Endothelial cell of umbilical vein (primary cell): ENCODE measurements at regions not wholly inside any gene's neighbourhood (a gene's known extent, or its start where the extent isn't known, plus 50 kb on each side); places are given as distances from the start of the nearest gene placed in this dataset.

Experiments used
- CTCF ChIP-seq, 2 donors: IDR thresholded peaks; 1 replicate in 1 of 2; 2 replicates in 1 of 2; pipeline ENCODE4 v1.5.1; 2011; ENCODE audit warnings: low read length in 2 of 2, mild to moderate bottlenecking in 2 of 2, moderate library complexity in 2 of 2, control low read depth in 1 of 2, inconsistent platforms in 1 of 2, low read depth in 1 of 2; ENCODE audit not compliant: insufficient read depth in 1 of 2; ENCODE audit errors: extremely low read depth in 1 of 2
- EZH2 ChIP-seq: IDR thresholded peaks from 2 replicates; pipeline ENCODE4 v1.6.1; 2012; ENCODE audit warnings: borderline replicate concordance, low read depth, mild to moderate bottlenecking, moderate library complexity, low read length, inconsistent platforms; ENCODE audit not compliant: severe bottlenecking
- FOS ChIP-seq: IDR thresholded peaks from 2 replicates; pipeline ENCODE4 v1.6.1; 2011; ENCODE audit warnings: mild to moderate bottlenecking, low read length, moderate library complexity, borderline replicate concordance; ENCODE audit not compliant: insufficient read depth
- JUN ChIP-seq: IDR thresholded peaks from 2 replicates; pipeline ENCODE4 v1.6.1; 2011; ENCODE audit warnings: borderline replicate concordance, low read depth; ENCODE audit not compliant: insufficient read length, insufficient read depth
- MAX ChIP-seq: IDR thresholded peaks from 2 replicates; pipeline ENCODE4 v1.6.1; 2011; ENCODE audit not compliant: insufficient read depth, insufficient read length
- MYC ChIP-seq: IDR thresholded peaks from one replicate; pipeline ENCODE4 v1.6.1; 2011; ENCODE audit warnings: mild to moderate bottlenecking, low read depth, low read length
- POLR2A ChIP-seq: IDR thresholded peaks from 2 replicates; pipeline ENCODE4 v1.6.1; 2012; ENCODE audit warnings: low read depth, mild to moderate bottlenecking, control low read depth, low read length
- POLR2AphosphoS5 ChIP-seq: IDR thresholded peaks from 2 replicates; pipeline ENCODE4 v1.6.1; 2012; ENCODE audit warnings: low read depth, mild to moderate bottlenecking, control low read depth, low read length, moderate library complexity; ENCODE audit not compliant: insufficient read depth

GRCh38 chr1:116821763-116822162, 67.5 kb downstream of the CD2 start:
- TF ChIP-seq POLR2A (no peak), CTCF (IDR thresholded peaks at IDR 0.05; ENCODE audit: extremely low read depth in 1 of 2, insufficient read depth in 1 of 2, low read depth in 1 of 2, low read length in 2 of 2) (no peak), JUN (no peak), MYC (no peak), EZH2 (no peak), MAX (no peak), FOS (no peak), POLR2AphosphoS5 (no peak)
